Thoracic aorta (tissue), 2 donors: ENCODE measurements at regions not wholly inside any gene's neighbourhood (a gene's known extent, or its start where the extent isn't known, plus 50 kb on each side); places are given as distances from the start of the nearest gene placed in this dataset.

Source experiments
- ATAC-seq: fragments of 150-250 bp; one replicate; pipeline ENCODE4 v1.8.0; 2017; ENCODE audit warnings: low read depth; ENCODE audit not compliant: insufficient number of reproducible peaks, low FRiP score
- DNase-seq: peaks from one replicate; pipeline ENCODE4 v3.0.0-alpha.2; 2020; ENCODE audit warnings: low spot score
- H3K27ac ChIP-seq, 2 donors: fragments of 200-600 bp; sonication (generic); 1 replicate in 1 of 2; 2 replicates in 1 of 2; pipeline ENCODE4 v1.5.1; 2016; ENCODE audit warnings: mild to moderate bottlenecking in 2 of 2, moderate library complexity in 2 of 2
- H3K27me3 ChIP-seq: fragments of 200-600 bp; sonication (generic); replicated peaks from 2 replicates; pipeline ENCODE4 v1.6.0; 2016; ENCODE audit warnings: mild to moderate bottlenecking; ENCODE audit not compliant: insufficient read depth
- H3K36me3 ChIP-seq: fragments of 200-600 bp; sonication (generic); one replicate; pipeline ENCODE4 v1.5.1; 2016
- H3K4me1 ChIP-seq, 2 donors: fragments of 200-600 bp; sonication (generic); 1 replicate in 1 of 2; 2 replicates in 1 of 2; pipeline versions ENCODE4 v1.5.1 to v1.6.0; 2016; ENCODE audit warnings: low read depth in 2 of 2, mild to moderate bottlenecking in 1 of 2; ENCODE audit not compliant: control insufficient read depth in 1 of 2
- H3K4me3 ChIP-seq: fragments of 200-600 bp; sonication (generic); 2 replicates; pipeline ENCODE4 v1.5.1; 2016; ENCODE audit warnings: mild to moderate bottlenecking
- H3K9me3 ChIP-seq: fragments of 200-600 bp; sonication (generic); 2 replicates; pipeline ENCODE4 v1.5.1; 2016
- CTCF ChIP-seq: fragments of 200-600 bp; sonication (generic); IDR thresholded peaks from one replicate; pipeline ENCODE4 v1.5.1; 2019; ENCODE audit warnings: antibody characterized with exemption

- no peaks in the 10 kb centered on the region for H3K27me3 ChIP-seq
- ATAC-seq (no peak), DNase-seq (no peak)
- TF ChIP-seq CTCF: no peak
- H3K4me3 ChIP-seq: no peak overlapping the region
- H3K4me1 ChIP-seq: no peaks in the 10 kb centered on the region
- H3K9me3 ChIP-seq: no peaks in the 10 kb centered on the region
- H3K36me3 ChIP-seq: no peaks in the 10 kb centered on the region
- H3K27ac ChIP-seq: no peak overlapping the region
Measured at GRCh38 chr1:23609971-23610370, 50.7 kb upstream of the ID3 start.
